ENCODE measurements at regions not wholly inside any gene's neighbourhood (a gene's known extent, or its start where the extent isn't known, plus 50 kb on each side); places are given as distances from the start of the nearest gene placed in this dataset.

DNA sequence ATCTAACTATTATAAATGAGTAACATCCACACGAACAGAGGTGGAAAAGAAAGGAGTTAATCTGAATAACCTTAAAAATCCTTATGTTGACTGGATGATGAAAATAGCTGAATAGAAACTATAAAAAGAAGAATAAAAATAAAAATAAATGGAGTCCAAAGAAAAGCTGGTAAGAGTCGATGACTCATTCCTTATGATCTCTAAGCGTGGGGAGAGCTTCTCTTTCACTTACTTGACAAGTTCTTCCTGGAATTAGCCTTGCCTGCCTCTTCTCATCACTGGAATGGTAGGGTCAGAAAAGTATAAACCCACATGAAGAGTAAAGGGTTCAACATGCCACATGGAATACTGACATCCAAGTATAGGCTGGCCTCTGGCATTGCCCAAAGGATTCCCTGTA, 477.0 kb upstream of the RGMB start:
- no peak overlapping the region for H3K4ac ChIP-seq (replicated peaks; ENCODE audit: insufficient read length, low read depth, low read length)
- ChIA-PET POLR2A (ENCODE audit: partially characterized antibody) (no interaction called here), CTCF (ENCODE audit: partially characterized antibody) (interaction anchor here (0.8 to 2.1 kb wide), 2 partner anchors 9 to 230 kb away, joined by 3 to 6 read pairs; no protein-coding TSS in a partner anchor)

More for the DNA sequence above, 477.0 kb upstream of the RGMB start:
- no peaks in the 10 kb centered on the region for H3K36me3 ChIP-seq (ENCODE audit: control insufficient read depth in 2 of 4, insufficient read depth in 4 of 4, low read length in 3 of 4)
- no peak overlapping the region for H3K14ac ChIP-seq (ENCODE audit: insufficient read length)
- H2BK15ac ChIP-seq (ENCODE audit: low read length) = no peak overlapping the region
- no peak for DNase-seq (ENCODE audit: low read depth in 1 of 2, low spot score in 2 of 2)
- H4K20me1 ChIP-seq (replicated peaks in 1 of 2; ENCODE audit: control insufficient read depth in 1 of 2, insufficient read depth in 2 of 2, low read length in 2 of 2) = no peaks in the 10 kb centered on the region
- no peak overlapping the region for H2AFZ ChIP-seq (ENCODE audit: low read length)
- no peak overlapping the region for H3K27ac ChIP-seq (ENCODE audit: low read depth, low read length)
- H3K9me3 ChIP-seq (ENCODE audit: insufficient read depth in 2 of 2, low read depth in 1 of 2, low read length in 1 of 2) = no peaks in the 10 kb centered on the region
- no peak overlapping the region for H3K4me2 ChIP-seq (ENCODE audit: insufficient read depth in 1 of 2, low read depth in 2 of 2, low read length in 2 of 2)
- H3K79me1 ChIP-seq (ENCODE audit: low read depth, low read length) = no peaks in the 10 kb centered on the region
- no peaks in the 10 kb centered on the region for H3K23me2 ChIP-seq (ENCODE audit: low read depth, low read length)
- TF ChIP-seq CBX5 (IDR thresholded peaks at IDR 0.05; ENCODE audit: low read depth, low read length) (no peak), RNF2 (IDR thresholded peaks at IDR 0.05; ENCODE audit: borderline replicate concordance, low read depth, low read length, missing control alignments, poor library complexity, severe bottlenecking) (no peak), EZH2 (IDR thresholded peaks at IDR 0.05; ENCODE audit: low read depth, low read length, severe bottlenecking) (no peak), TCF12 (IDR thresholded peaks at IDR 0.05; ENCODE audit: low read depth, low read length) (no peak), HDAC6 (IDR thresholded peaks at IDR 0.05; ENCODE audit: low read depth, low read length) (no peak), POLR2A (IDR thresholded peaks at IDR 0.05; ENCODE audit: control extremely low read depth in 1 of 2, low read depth in 2 of 2, low read length in 2 of 2) (no peak), YY1 (IDR thresholded peaks at IDR 0.05; ENCODE audit: low read depth, low read length) (no peak), KDM4A (IDR thresholded peaks at IDR 0.05; ENCODE audit: low read depth, low read length, severe bottlenecking) (no peak), USF2 (IDR thresholded peaks at IDR 0.05; ENCODE audit: low read length) (no peak), SP4 (IDR thresholded peaks at IDR 0.05; ENCODE audit: low read length) (no peak)
- H4K5ac ChIP-seq (ENCODE audit: insufficient read length, low read depth, low read length) = no peak overlapping the region
- no peaks in the 10 kb centered on the region for H3K79me2 ChIP-seq (ENCODE audit: control insufficient read depth in 1 of 2, insufficient read depth in 2 of 2, low read length in 2 of 2)
- no peak for FAIRE-seq
- no peak overlapping the region for H3K23ac ChIP-seq (ENCODE audit: insufficient read length)
- H2AK5ac ChIP-seq (ENCODE audit: low read depth, low read length) = no peak overlapping the region
- 87% methylated on average over 3 of the region's 3 CpGs; no CpG with 5 or more reads in 1 of the 2 experiments for WGBS, 2 experiments (ENCODE audit: extremely low coverage in 1 of 2, insufficient coverage in 1 of 2, insufficient read length in 1 of 2, insufficient replicate concordance in 2 of 2, low coverage in 1 of 2, low lambda C conversion rate in 2 of 2, missing lambda C conversion rate in 1 of 2)
- H3K18ac ChIP-seq (ENCODE audit: extremely low read depth, low read length) = no peak overlapping the region
- no peak overlapping the region for H3K9ac ChIP-seq (replicated peaks in 1 of 4; ENCODE audit: extremely low read depth in 1 of 4, low read depth in 3 of 4, low read length in 3 of 4)
- no peak overlapping the region for H2BK12ac ChIP-seq (ENCODE audit: low read depth, low read length)
- no peak overlapping the region for H2BK20ac ChIP-seq (ENCODE audit: low read length)
- no peak overlapping the region for H2BK5ac ChIP-seq (ENCODE audit: low read depth, low read length)
- H4K8ac ChIP-seq (ENCODE audit: extremely low read depth, insufficient read depth, low read length) = no peak overlapping the region
- no peak overlapping the region for H4K91ac ChIP-seq (replicated peaks; ENCODE audit: insufficient read length, low read length)
- H2BK120ac ChIP-seq (replicated peaks; ENCODE audit: low read depth, low read length) = no peak overlapping the region
- H3K4me3 ChIP-seq (ENCODE audit: extremely low read depth in 1 of 4, insufficient read depth in 2 of 4, low read depth in 3 of 4, low read length in 4 of 4) = no peak overlapping the region
- no peaks in the 10 kb centered on the region; a peak in 1 of 7 replicates for H3K4me1 ChIP-seq (replicated peaks in 1 of 4; ENCODE audit: control insufficient read depth in 3 of 4, insufficient read depth in 4 of 4, low read length in 3 of 4)
- no peaks in the 10 kb centered on the region for H3K27me3 ChIP-seq (replicated peaks in 1 of 4; ENCODE audit: control insufficient read depth in 3 of 4, extremely low read depth in 1 of 4, insufficient read depth in 3 of 4, low read length in 3 of 4)
- no peak overlapping the region for H3K56ac ChIP-seq (replicated peaks; ENCODE audit: insufficient read length, low read depth, low read length)

All from H1 (cell line).